GM12873 (cell line): ENCODE measurements at regions not wholly inside any gene's neighbourhood (a gene's known extent, or its start where the extent isn't known, plus 50 kb on each side); places are given as distances from the start of the nearest gene placed in this dataset.

Source experiments
- CTCF ChIP-seq: IDR thresholded peaks from 2 replicates; pipeline ENCODE4 v1.5.1; 2012; ENCODE audit warnings: low read depth, mild to moderate bottlenecking, moderate library complexity, low read length, control low read depth; ENCODE audit not compliant: insufficient read depth; ENCODE audit errors: missing control alignments

- TF ChIP-seq CTCF: no peak
Observed at GRCh38 chr14:97916669-97917568, 1119.7 kb downstream of the VRK1 start.

GRCh38 chr14:97920201-97920600 lies 1123.0 kb downstream of the VRK1 start:
- no peak for TF ChIP-seq CTCF

GRCh38 chr14:97921296-97921695 lies 1124.1 kb downstream of the VRK1 start:
- no peak for TF ChIP-seq CTCF

- TF ChIP-seq CTCF: no peak
Observed at GRCh38 chr14:97924922-97925613, 1127.9 kb downstream of the VRK1 start.

DNA sequence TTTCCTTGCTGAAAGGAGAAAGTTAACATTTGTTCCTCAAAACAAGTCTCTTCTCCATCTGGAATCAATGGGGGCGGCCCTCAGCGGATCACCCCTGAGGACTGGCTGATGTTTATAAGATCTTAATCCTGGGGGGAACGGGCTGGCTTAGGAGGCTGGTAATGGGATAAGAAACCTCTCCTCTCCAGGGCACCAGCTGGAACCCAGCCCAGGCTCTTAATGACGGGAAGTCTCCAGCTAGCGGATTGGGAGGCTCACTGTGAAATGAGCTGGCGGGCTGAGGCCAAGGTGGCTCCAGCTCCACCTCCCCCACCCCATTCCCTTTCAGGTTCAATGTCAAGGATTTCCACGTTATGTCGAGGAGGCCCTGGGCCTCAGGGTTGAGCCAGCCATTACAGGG lies 1133.0 kb downstream of the VRK1 start:
- no peak for TF ChIP-seq CTCF

- TF ChIP-seq CTCF: no peak
Observed at GRCh38 chr14:97931273-97931672, 1134.1 kb downstream of the VRK1 start.

DNA sequence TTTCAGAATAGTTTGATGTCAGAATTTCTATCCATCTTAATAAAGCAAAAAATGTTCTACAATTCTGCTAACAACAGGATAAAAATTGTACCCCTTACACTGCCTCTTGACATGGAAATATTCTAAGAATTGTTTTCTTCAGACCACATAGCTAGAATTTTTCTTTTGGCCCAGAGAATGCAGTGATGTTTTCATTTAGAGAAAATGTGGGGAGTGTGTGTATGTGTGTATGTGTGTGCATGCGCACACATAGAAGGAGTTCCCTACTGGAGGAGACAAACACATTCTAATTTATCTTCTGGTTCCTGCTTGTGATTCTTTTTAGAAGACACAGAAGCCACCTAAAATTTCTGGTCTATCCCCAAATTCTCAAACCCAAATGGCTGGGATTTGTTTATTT lies 1145.7 kb downstream of the VRK1 start:
- no peak for TF ChIP-seq CTCF
